Adrenal gland (tissue), 5 donors: ENCODE measurements at regions not wholly inside any gene's neighbourhood (a gene's known extent, or its start where the extent isn't known, plus 50 kb on each side); places are given as distances from the start of the nearest gene placed in this dataset.

Experiments
- CTCF ChIP-seq, 6 experiments: fragments of 450-650 bp in 4 of 6; fragments of 200-600 bp in 2 of 6; sonication (generic) in 1 of 6; IDR thresholded peaks; 1 replicate in 5 of 6; 2 replicates in 1 of 6; pipeline versions ENCODE4 v1.5.1 to v1.8.0; 2016 to 2021; ENCODE audit warnings: antibody characterized with exemption in 6 of 6, mild to moderate bottlenecking in 2 of 6, moderate library complexity in 1 of 6
- POLR2A ChIP-seq, 2 donors: fragments of 450-650 bp; IDR thresholded peaks; one replicate each; pipeline ENCODE4 v1.6.1; 2017; ENCODE audit warnings: antibody characterized with exemption in 2 of 2, mild to moderate bottlenecking in 2 of 2, moderate library complexity in 1 of 2
- donor health status: DM: no; HTN: no; CAD: no.

- TF ChIP-seq CTCF (IDR thresholded peaks at IDR 0.05) (no peak), POLR2A (IDR thresholded peaks at IDR 0.05) (no peak)
Observed at GRCh38 chr10:120182431-120182830, 274.6 kb upstream of the PLPP4 start.
